Panc1 (cell line): ENCODE measurements at regions not wholly inside any gene's neighbourhood (a gene's known extent, or its start where the extent isn't known, plus 50 kb on each side); places are given as distances from the start of the nearest gene placed in this dataset.

Experiments used
- ATAC-seq: fragments of 200-7000 bp; cut with Tn5 transposase; 2 replicates; pipeline ENCODE4 v1.9.1; 2020; ENCODE audit warnings: mild to moderate bottlenecking, moderate library complexity
- BruUV-seq: library from RNA; stranded (reverse); fragments of 400-500 nt; replicated peaks from 2 replicates; lab custom pipeline; 2021; lab: Mats Ljungman, UMichigan
- CTCF ChIA-PET: fragments of 300-600 bp; sonication (Branson Sonifier 250); formaldehyde crosslinking; loops from one replicate; lab custom pipeline; 2022; ENCODE audit warnings: antibody characterized with exemption; lab: Charles Lee
- POLR2A ChIA-PET: fragments of 300-600 bp; sonication (Branson Sonifier 250); formaldehyde crosslinking; loops from one replicate; lab custom pipeline; 2022; ENCODE audit warnings: antibody characterized with exemption; lab: Charles Lee
- DNase-seq: peaks from one replicate; pipeline ENCODE4 v3.0.0-alpha.2; 2010; ENCODE audit warnings: low read depth, low spot score
- H3K27ac ChIP-seq: 2 replicates; pipeline ENCODE4 v1.5.1; 2011; ENCODE audit warnings: mild to moderate bottlenecking, low read length, inconsistent platforms
- H3K27me3 ChIP-seq: fragments of 200-500 bp; sonication (Bioruptor generic); 2 replicates; pipeline ENCODE4 v1.6.0; 2014; ENCODE audit warnings: low read length, inconsistent platforms; ENCODE audit not compliant: control insufficient read depth, insufficient read depth
- H3K36me3 ChIP-seq: fragments of 200-500 bp; sonication (Bioruptor generic); 2 replicates; pipeline ENCODE4 v1.5.1; 2014; ENCODE audit warnings: inconsistent platforms, mild to moderate bottlenecking, low read length, moderate library complexity; ENCODE audit not compliant: control insufficient read depth, insufficient read depth
- H3K4me1 ChIP-seq: 2 replicates; pipeline ENCODE4 v1.5.1; 2011; ENCODE audit warnings: inconsistent platforms, mild to moderate bottlenecking, low read length, moderate library complexity; ENCODE audit not compliant: control insufficient read depth, insufficient read depth
- H3K4me3 ChIP-seq, 2 experiments: 2 replicates each; pipeline ENCODE4 v1.5.1; 2011 to 2012; ENCODE audit warnings: low read depth in 2 of 2, low read length in 2 of 2, mild to moderate bottlenecking in 2 of 2, inconsistent platforms in 1 of 2, moderate library complexity in 1 of 2
- H3K9me3 ChIP-seq: fragments of 200-500 bp; sonication (Bioruptor generic); 2 replicates; pipeline ENCODE4 v1.5.1; 2014; ENCODE audit warnings: low read depth, mild to moderate bottlenecking, inconsistent platforms, low read length, moderate library complexity; ENCODE audit not compliant: control insufficient read depth, insufficient read depth
- POLR2AphosphoS5 ChIP-seq: IDR thresholded peaks from 2 replicates; pipeline ENCODE4 v1.6.1; 2012; ENCODE audit warnings: mild to moderate bottlenecking, low read depth, low read length, moderate library complexity
- REST ChIP-seq, 2 experiments: IDR thresholded peaks; 2 replicates each; pipeline ENCODE4 v1.6.1; 2011 to 2012; ENCODE audit warnings: low read depth in 2 of 2, control low read depth in 1 of 2, low read length in 1 of 2, mild to moderate bottlenecking in 1 of 2, moderate library complexity in 1 of 2; ENCODE audit not compliant: insufficient read depth in 1 of 2
- SIN3A ChIP-seq: IDR thresholded peaks from 2 replicates; pipeline ENCODE4 v1.6.1; 2012; ENCODE audit warnings: low read depth, mild to moderate bottlenecking, low read length, moderate library complexity, borderline replicate concordance; ENCODE audit not compliant: insufficient read depth
- TCF7L2 ChIP-seq: IDR thresholded peaks from 2 replicates; pipeline ENCODE4 v1.6.1; 2011; ENCODE audit warnings: mild to moderate bottlenecking, low read depth, low read length, inconsistent platforms
- in situ Hi-C: cut with HindIII; loops from 2 replicates; pipeline ENCODE4 v1.10.0; 2016; ENCODE audit warnings: low sequenced_read_pairs, low pct_unique_long_range_greater_than_20kb
- intact Hi-C: fragments of 100-400 bp; cut with micrococcal nuclease; formaldehyde crosslinking; loops from one replicate; pipeline ENCODE4 v1.10.0; 2022; ENCODE audit not compliant: unreplicated experiment
- TF ChIP-seq, protein P1 (sequence below): fragments of 450-650 bp; IDR thresholded peaks from 2 replicates; pipeline ENCODE4 v1.5.1; 2017; ENCODE audit warnings: mild to moderate bottlenecking

- Histone ChIP-seq H3K27ac (no peak overlapping the region), H3K27me3 (no peaks in the 10 kb centered on the region; the same call in 1 of the 2 replicates), H3K36me3 (no peaks in the 10 kb centered on the region), H3K4me1 (no peaks in the 10 kb centered on the region), H3K4me3 (no peak overlapping the region), H3K9me3 (no peaks in the 10 kb centered on the region)
- ATAC-seq = no peak
- TF ChIP-seq POLR2AphosphoS5 (no peak), REST (IDR thresholded peaks at IDR 0.05; ENCODE audit: insufficient read depth in 1 of 2, low read depth in 2 of 2, low read length in 1 of 2) (no peak), TCF7L2 (no peak), SIN3A (no peak)
- TF ChIP-seq, protein P1, sequence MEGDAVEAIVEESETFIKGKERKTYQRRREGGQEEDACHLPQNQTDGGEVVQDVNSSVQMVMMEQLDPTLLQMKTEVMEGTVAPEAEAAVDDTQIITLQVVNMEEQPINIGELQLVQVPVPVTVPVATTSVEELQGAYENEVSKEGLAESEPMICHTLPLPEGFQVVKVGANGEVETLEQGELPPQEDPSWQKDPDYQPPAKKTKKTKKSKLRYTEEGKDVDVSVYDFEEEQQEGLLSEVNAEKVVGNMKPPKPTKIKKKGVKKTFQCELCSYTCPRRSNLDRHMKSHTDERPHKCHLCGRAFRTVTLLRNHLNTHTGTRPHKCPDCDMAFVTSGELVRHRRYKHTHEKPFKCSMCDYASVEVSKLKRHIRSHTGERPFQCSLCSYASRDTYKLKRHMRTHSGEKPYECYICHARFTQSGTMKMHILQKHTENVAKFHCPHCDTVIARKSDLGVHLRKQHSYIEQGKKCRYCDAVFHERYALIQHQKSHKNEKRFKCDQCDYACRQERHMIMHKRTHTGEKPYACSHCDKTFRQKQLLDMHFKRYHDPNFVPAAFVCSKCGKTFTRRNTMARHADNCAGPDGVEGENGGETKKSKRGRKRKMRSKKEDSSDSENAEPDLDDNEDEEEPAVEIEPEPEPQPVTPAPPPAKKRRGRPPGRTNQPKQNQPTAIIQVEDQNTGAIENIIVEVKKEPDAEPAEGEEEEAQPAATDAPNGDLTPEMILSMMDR = no peak
- in situ Hi-C loops = no loop called here
- intact Hi-C loops = no loop called here
- POLR2A ChIA-PET = no interaction called here
- CTCF ChIA-PET = no interaction called here
- no peak for DNase-seq
- BruUV-seq = no TSS peak
Measured at GRCh38 chr15:93479715-93480114, 390.7 kb upstream of the RGMA start.

GRCh38 chr15:93478947-93479346, 389.9 kb upstream of the RGMA start:
- no peaks in the 10 kb centered on the region; the same call in 1 of the 2 replicates for H3K27me3 ChIP-seq
- CTCF ChIA-PET = no interaction called here
- no peak overlapping the region for H3K27ac ChIP-seq
- DNase-seq = no peak
- in situ Hi-C loops = no loop called here
- no TSS peak for BruUV-seq
- POLR2A ChIA-PET = no interaction called here
- TF ChIP-seq POLR2AphosphoS5 (no peak), REST (IDR thresholded peaks at IDR 0.05; ENCODE audit: insufficient read depth in 1 of 2, low read depth in 2 of 2, low read length in 1 of 2) (no peak), TCF7L2 (no peak), SIN3A (no peak)
- TF ChIP-seq, protein P1 = no peak
- H3K36me3 ChIP-seq = no peaks in the 10 kb centered on the region
- intact Hi-C loops = no loop called here
- no peak for ATAC-seq
- H3K9me3 ChIP-seq = no peaks in the 10 kb centered on the region
- H3K4me1 ChIP-seq = no peaks in the 10 kb centered on the region
- H3K4me3 ChIP-seq = no peak overlapping the region
